ENCODE measurements at regions not wholly inside any gene's neighbourhood (a gene's known extent, or its start where the extent isn't known, plus 50 kb on each side); places are given as distances from the start of the nearest gene placed in this dataset.
"Not testable (repeated sequence)": the region's sequence is repeated elsewhere in the genome, so short reads cannot be mapped to it uniquely, and the experiment has no call there.

DNA sequence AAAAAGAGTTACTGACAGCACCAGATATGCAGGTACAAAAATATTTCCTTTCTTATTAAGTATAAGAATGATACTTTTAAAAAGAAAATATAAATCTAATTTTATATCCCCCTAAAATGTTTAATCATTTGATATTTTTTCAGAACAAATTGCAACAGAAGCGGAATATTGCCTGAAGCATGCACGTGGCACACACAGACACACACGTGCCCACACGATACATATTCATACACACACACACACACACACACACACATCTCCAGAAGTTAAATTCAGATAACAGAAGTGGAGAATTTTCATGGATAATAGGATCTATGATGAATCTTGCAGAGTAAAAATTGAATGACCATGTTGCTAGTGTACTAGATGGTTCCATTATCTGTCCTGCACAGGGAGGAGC, 445.2 kb downstream of the GPAT3 start:
- DNase-seq = no peak

DNA sequence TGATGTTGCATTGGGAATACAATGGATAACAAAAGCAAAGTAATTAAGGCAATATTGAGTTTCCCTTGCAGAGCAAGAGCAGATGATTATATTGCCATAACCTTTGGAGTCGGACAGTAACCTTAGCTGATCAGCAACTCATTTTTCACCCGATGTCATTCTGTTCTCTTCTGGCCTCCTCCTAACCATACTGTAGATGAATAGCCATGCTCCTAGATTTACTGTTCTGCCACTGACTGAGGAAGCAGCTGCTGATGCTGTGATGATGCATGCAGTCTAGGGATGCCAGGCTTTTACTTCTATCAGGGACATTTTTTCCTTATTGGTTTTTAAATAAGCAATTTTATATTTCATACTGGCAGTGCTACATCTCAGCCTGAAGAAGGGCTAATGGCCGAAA, 443.9 kb downstream of the GPAT3 start:
- no peak for DNase-seq

DNA sequence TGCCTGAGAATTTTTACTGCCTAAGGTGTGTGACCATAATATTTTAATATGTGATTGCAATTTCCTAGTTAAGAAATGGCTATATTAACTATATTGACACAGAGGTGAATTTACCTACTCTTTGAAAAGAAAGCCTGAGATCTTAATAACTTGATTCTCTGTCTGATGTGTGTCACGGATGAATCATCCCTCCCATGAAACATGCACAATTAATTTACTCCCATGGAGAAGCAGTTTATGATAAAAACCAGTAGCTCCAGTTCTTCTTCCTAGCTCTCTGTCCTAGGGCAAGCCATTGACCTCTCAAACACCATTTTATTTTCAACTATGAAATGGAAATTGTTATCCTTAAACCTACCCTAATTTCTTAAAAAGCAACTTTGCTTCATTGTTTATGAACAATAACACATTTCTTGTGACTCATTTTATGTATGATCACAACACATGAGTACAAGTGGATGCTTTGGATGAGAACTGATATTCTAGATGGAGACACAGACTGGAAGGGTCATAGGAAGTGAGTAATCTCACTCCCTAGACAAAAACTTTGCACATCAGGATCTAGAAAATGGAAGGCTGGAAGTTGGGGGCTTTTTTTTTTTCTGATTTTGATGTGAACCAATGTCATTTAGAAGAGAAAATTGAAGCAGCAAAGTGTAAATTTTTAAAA, 438.3 kb downstream of the GPAT3 start:
- no peak for DNase-seq

DNA sequence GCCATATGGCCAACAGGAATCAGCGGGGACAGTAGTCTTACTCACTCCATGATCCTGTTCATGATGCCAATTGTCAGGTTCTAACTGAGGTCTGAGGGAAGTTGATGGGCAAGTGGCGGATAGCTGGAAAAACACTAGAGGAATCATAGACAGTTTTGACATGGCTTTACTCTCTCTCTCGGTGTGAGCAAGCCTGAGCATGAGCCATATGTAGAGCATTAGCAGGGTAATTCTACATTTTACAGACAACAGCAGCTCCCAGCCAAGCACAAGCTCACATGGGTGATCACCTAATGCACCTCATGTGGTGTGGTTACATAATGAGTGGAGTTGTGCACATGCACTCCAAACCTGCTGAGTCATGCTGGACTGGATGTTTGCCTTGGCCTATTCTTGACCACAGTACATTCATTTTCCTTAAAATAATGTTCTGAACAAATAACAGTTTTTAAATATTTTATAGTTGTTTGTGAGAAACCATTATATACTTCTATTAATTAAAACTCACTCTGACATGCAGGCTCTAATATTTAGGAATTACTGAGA, 429.2 kb downstream of the GPAT3 start:
- no peak for DNase-seq

DNA sequence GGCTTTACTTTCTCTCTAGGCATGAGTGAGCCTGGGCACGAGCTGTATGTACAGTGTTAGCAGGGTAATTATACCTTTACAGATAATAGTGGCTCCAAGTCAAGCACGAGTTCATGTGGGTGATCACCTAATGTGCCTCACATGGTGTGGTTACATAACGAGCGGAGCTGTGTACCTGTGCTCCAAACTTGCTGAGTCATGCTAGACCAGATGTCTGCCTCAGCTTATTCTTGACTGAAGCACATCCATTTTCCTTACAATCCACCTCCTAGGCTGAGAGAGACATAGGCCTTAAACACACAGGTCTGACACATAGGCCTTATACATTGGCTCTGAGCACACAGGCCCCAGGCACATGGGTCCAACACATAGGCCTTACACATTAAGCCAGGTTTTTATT, 426.6 kb downstream of the GPAT3 start:
- no peak for DNase-seq

DNA sequence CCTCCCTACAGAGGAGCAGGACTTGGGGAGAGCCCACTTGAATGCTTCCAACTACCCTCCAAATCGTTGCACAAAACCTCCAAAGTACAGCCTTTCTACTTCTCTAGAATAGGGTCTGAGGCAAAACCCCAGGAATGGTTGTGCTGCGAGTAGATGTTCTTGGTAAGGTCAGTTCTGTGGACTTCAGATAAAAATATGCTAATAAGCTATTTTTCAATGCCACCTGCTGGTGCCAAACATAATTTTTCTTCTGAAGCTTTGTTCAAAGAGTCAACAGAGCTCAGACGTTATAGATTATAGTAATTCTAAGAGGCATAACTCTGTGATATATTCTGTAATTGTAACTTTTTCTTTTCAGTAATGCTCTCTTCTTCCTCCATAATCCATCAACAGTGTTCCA, 425.7 kb downstream of the GPAT3 start:
- no peak for DNase-seq

DNA sequence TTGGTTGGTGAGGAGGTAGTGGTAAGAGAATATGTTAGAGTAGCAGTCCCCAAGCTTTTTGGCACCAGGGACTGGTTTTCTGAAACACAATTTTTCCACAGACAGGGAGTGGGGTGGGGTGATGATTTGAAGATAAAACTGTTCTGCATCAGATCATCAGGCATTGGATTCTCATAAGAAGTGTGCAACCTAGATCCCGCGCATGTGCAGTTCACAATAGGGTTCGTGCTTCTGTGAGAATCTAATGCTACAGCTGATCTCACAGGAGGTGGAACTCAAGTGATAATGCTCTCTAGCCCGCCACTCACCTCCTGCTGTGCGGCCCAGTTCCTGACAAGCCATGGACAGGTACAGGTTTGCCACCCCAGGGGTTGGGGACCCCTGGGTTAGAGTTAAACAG, 423.3 kb downstream of the GPAT3 start:
- no peak for DNase-seq

DNA sequence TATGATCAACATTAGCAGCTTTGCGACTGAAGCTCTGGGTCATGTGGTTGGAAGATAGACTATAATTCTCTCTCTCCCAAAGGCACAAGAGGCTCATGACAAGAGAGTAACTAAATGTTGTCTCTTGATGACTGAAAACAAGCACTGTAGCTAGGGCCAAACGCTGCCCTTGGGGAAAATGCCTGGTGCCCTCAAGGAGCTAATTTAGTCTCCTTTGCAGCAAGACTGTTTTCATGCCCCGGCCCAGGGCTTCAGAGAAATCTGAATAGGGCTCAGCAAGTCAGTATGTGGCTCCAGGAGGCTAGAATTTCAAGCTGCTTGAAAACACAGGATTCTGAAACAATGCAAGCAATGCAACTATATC, 411.9 kb downstream of the GPAT3 start:
- no peak for DNase-seq

DNA sequence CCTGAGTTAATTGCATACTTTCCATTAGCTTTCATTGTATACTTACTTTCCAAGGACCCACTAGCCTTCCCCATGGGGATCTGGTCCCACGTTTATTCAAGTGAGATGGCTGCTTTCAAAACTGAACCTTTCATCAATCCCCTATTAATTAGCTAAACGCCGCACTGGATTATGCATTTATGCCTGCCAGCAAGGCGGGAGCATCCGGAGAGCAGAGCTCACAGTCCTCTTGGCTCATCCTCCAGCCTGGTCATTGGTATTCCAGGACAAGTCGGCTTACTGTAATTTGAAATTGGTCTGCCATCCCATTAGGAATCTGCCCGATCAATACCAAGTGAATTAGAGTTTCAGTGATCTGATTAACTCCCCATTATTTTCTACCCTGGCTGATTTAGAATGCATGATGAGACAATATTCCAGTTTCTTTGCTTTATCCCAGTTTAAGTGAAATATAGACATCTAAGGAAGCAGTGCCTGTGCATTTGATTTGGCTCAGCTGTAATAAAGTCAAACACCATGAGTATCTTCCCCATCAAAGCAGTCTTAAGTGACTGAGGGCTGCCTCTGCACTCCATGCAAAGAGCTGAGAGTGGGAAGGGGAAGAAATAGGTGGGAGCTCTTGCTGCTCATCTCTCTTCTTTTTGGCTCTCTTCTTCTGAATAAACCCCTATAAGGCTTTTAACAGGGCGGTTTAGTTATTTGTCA, 411.4 kb downstream of the GPAT3 start:
- no peak for DNase-seq

DNA sequence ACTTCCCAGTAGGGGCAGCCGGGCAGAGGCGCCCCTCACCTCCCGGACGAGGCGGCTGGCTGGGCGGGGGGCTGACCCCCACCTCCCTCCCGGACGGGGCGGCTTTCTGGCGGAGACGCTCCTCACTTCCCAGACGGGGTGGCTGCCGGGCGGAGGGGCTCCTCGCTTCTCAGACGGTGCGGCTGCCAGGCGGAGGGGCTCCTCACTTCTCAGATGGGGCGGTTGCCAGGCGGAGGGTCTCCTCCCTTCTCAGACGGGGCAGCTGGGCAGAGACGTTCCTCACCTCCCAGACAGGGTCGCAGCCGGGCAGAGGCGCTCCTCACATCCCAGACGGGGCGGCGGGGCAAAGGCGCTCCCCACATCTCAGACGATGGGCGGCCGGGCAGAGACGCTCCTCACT, 407.8 kb downstream of the GPAT3 start:
- not testable (repeated sequence) for DNase-seq

DNA sequence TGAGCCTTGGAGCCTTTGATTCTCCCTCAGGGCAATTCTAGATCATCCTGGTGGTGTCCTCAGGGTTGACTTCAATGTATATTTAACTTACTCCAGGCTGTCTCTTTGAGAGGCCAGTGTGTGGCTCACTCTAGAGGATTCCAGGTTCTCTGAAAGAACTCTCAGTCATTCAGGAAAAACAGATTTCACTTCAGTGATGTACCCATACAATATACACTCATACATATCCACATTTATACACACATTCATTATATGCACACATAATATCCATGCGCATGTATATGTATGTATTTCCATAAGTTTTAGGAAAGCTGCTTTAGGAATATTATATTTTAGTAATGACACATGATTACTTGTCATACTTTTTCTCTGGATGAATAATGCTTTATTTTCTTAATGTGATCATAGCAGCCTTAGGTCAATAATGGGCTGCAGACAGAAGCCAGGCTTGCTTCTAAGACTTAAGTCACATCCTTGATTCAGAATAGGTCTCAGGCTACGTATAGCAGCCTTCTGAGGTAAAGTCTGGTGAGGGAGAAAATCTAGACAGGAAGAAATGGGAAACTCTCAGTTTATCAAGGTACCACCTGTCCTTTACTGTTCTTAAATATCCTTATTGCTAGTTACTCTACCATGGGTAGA, 397.0 kb downstream of the GPAT3 start:
- DNase-seq = no peak

DNA sequence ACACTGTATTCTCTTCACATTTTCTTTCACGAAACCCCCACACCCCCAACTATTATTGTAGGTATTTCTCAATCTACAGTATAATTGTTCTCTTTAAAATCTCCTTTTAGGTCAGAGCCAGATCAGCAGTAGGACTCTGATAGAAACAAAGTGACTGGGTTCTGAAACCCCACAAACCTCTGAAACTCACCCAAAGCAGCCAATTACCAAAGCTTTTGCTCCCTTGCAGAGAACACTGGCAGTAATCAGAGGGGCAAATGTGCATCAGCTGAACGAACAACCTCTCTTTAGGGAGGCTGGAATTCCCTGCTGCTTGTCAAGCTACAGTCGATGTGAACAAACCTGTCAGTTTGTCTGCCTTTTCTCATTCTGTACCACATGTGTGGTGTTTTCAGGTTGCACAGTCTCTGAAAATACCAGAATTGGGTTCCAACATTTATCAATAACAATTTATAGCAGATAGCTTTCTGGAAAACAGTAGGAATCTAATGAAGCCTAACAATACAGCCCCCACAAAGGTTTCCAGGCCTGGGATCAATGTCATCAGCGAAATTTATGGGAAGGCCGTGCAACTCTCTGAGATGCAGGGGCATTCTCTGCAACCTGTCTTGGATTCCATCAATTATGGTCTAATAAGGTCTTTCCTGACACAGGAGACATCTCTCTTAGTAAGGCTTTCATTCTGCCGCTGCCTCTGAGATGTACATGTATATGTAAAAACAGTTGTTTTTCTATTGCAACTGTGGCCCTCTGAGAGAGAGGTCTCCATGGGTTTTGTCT, 395.9 kb downstream of the GPAT3 start:
- no peak for DNase-seq

DNA sequence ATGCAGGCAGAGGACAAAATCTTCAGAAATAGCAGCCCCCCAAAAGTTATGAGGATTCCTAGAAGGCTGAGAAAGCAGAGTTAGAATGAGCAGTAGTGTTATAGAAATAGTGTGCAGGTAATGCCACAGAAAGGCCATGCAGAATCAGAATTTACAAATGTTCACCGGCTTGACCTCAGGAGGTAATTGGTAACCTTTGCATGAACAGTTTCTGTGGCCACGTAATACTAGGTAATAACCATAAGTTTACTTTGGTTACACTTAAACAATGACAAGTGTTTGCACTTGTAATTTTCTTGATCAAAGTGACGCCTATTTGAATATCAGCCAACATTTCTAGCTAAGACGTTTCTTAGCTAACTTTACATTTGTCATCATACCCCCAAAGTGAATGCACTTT, 393.6 kb downstream of the GPAT3 start:
- DNase-seq = no peak

DNA sequence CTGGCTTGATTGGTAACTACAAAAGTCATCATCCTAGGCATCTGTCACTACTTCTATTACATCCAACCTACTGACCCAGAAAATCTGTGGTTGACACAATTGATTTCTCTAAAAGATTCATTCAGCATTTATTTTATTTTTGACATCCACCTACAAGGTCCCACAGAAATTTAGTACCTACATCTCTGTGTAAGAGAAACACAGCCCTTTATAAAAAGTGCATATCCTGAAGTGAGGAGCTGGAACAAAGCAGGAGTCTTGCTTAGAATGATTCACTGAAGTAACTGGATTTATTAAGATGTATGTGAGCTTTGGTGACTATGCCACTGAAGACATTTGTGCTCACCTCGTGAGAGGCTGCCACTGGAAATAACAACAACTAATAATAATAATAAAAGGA, 391.0 kb downstream of the GPAT3 start:
- no peak for DNase-seq

DNA sequence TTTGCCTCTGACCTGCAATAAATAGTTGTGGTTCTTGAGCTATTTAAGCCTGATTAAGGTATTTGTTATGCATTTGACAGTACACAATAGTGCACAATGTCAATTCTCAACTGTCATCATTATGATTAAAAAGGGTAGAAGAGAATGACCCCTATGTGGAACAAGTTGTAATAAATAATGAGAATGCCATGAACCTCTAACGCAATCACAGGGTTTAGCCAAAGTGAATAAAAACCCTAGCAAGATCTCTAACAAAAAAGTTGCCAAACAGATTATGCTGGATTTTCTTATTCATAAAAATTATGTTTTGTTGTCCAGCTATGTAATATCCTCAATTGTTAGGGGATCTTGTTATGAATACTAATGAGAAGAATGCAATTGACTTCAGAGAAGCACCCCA, 387.4 kb downstream of the GPAT3 start:
- no peak for DNase-seq

DNA sequence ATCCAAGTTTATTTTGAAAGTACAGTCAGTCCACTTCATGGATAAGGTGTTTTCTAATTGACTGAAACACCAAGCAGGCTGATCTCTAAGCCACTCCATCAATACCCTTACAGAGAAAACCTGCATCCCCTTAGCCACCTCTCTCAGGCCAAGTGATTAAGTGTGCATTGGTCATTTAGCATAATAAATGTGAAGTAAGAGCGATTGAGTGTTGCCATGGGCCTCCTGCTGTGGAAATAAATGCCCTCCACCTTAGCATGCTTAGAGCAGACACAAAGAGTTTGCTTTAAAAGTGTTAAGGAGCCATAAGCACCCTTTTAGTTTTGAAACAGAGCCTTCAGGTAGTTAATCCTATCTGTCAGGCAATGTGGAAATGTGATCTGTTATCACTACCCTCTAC, 386.5 kb downstream of the GPAT3 start:
- no peak for DNase-seq

DNA sequence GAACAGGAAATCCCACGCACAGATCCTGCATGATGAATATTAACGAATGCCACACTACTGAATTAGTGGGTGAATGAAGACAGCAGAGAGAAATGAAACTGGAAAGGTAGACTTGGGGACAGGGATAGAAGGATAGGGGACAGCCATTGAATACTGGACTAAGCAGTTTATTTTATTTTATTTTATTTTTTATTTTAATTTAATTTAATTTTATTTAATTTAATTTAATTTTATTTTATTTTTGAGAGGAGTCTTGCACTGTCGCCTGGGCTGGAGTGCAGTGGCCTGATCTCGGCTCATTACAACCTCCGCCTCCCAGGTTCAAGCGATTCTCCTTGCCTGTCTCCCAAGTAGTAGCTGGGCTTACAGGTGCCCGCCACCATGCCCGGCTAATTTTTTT, 385.2 kb downstream of the GPAT3 start:
- no peak for DNase-seq

DNA sequence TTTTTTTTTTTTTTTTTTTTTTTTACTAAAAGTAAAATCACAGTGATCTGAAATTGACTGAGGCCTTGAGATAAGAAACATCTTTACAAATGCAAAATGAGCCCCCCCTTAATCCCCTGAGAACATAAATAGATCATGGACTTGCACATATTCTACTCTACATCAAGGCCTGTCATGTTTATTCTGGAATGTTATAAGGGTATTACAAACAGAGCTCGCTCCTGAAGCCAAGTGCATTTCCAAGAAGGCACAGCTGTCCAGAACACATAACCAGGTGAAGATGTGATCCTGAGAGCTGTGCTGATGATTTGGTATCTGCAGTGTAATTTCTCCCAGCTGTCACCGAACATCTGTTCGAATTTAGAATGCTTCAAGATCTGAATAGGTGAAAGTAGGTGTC, 384.5 kb downstream of the GPAT3 start:
- no peak for DNase-seq

DNA sequence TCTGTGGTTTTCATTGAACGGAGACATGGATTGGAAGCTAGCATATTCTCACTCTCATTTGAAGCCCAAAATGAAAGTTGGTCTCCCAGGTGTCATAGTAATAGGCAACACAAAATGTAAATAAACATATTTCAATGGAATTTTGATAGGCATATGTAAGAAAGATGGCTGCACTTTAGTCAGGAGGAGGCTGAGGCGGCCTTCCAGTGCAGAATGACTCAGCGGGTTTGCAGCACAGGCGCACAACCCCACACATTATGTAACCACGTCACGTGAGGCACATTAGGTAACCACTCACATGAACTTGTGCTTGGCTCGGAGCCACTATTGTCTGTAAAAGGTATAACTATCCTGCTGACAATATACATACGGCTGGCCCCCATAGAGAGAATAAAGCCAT, 381.7 kb downstream of the GPAT3 start:
- DNase-seq = no peak

DNA sequence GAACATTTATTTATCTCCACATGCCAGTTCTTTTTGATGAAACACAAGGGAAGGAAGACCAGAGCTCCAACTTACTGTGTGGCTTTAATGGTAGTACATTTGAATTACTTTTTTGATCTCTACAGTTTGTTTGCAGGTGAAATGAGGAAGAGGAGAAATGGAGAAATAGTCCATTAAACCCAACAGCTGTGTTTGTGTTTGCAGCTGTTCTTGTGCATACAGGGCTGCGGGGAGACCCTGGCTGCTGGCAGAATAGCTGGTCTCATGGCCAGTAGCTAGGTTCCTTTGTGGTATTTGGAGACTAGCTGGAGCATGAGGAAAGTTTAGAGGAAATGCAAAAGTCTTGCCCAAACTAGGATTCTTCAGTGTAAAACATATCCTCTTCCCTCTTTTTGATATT, 374.8 kb downstream of the GPAT3 start:
- no peak for DNase-seq

DNA sequence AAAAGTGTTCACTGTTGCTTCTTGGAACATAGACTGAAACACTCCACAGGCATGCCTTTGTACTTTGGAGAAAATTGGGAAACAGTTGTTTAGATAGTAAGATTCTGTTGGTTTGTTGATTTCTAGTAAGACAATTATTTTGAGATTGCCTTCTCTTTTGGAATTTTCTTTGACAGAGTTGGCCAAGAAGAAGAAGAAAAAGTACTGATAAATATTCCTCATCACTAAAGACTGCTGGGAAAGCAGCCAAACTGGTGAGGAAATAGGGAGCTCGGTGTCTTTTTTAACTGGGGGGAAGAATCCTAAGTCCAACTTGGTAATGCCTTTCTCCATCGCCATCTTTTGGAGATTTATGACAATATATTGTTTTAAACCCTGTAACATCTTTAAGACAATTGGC, 370.7 kb downstream of the GPAT3 start:
- DNase-seq = no peak

DNA sequence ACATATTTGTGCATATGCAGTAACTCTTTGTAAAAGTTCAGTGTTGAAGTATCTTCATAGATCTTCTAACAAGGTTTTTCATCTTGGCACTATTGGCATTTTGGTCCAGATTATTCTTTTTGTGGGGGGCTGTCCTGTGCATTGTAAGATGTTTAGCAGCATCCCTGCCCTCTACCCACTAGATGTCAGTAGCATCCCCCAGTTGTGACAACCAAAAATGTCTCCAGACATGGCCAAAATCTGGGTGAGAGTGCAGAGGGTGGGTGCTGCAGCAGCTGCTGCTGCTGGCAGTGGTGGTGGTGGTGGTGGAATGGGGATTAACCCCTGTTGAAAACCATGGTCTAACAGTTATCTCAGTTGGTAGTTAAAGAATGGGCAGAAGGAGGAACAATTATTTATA, 370.0 kb downstream of the GPAT3 start:
- peak; percentile 3 for DNase-seq

DNA sequence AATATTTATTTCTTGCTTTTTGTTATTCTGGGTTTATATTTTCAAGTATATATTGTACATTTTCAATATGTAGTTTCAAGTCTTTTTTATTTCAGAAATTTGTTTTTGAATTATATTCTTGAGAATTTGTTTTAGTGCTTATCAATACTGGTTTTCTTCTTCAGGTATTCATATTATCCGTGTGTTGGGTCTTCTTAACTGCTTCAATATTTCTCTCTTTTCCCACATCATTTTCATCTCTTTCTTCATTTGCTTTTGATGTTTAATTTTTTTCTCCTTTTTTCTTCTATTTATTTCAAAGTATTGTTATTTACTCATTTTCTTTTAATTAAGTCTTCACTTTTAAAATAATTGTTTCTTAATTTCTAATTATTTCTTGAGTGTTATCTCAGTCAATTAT, 367.8 kb downstream of the GPAT3 start:
- not testable (repeated sequence) for DNase-seq

DNA sequence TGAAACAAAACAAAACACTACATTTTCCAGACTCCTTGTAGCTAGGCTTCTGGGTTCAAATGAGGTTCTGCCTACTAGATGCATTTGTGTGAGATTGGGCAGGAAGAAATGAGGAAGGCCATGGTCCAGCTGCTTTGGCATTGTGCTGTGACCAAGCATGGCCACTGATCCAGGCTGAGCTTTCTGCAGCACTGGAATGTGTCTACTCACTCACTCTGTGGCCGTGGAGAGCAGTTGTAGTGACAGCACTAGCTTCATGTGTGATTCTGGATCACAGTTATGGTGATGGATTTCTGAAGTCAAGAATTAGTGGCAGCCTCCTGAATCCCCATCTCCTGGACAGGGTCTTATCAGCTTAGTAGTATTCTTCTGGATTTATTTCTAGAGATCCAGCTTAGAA, 358.9 kb downstream of the GPAT3 start:
- no peak for DNase-seq

Measured in NCI-H446 treated with DMSO at 0.1 percent for 48 hours (cell line).